ENCODE measurements at regions not wholly inside any gene's neighbourhood (a gene's known extent, or its start where the extent isn't known, plus 50 kb on each side); places are given as distances from the start of the nearest gene placed in this dataset.

GRCh38 chr18:27824275-27824674 lies 352.7 kb downstream of the CDH2 start:
- no peak for TF ChIP-seq EZH2phosphoT487 (IDR thresholded peaks at IDR 0.05)
- TF ChIP-seq EZH2 (IDR thresholded peaks at IDR 0.05) = no peak
- TF ChIP-seq CTCF (IDR thresholded peaks at IDR 0.05) = no peak
- peak overlapping the region; percentile 86 for H3K27ac ChIP-seq
- DNase-seq (ENCODE audit: low spot score) = no peak
- no peaks in the 10 kb centered on the region for H4K20me1 ChIP-seq (ENCODE audit: low read depth)
- no peak overlapping the region for H3K9ac ChIP-seq
- peaks cover 48% of the 10 kb centered on the region for H3K4me1 Mint-ChIP-seq
- H3K79me2 ChIP-seq (ENCODE audit: low read depth) = no peaks in the 10 kb centered on the region
- no peak overlapping the region for H3K4me3 Mint-ChIP-seq
- peaks cover 7% of the 10 kb centered on the region for H3K36me3 Mint-ChIP-seq
- no peaks in the 10 kb centered on the region for H3K36me3 ChIP-seq
- H2AFZ ChIP-seq (replicated peaks) = no peak overlapping the region
- peaks cover 50% of the 10 kb centered on the region for H3K4me1 ChIP-seq
- H3K4me2 ChIP-seq = no peak overlapping the region
- no peak overlapping the region for H3K4me3 ChIP-seq
- no peaks in the 10 kb centered on the region for H3K27me3 ChIP-seq
- peaks cover 4% of the 10 kb centered on the region for H3K27me3 Mint-ChIP-seq (ENCODE audit: insufficient read depth, low read depth)
- H3K9me3 ChIP-seq (ENCODE audit: low read depth) = no peaks in the 10 kb centered on the region
- peaks cover 42% of the 10 kb centered on the region for H3F3A ChIP-seq (ENCODE audit: low read depth)
- peaks cover 13% of the 10 kb centered on the region for H3K9me3 Mint-ChIP-seq
- H3K27ac Mint-ChIP-seq = peak overlapping the region; percentile 95

- Histone ChIP-seq H3F3A (ENCODE audit: low read depth) (peaks cover 35% of the 10 kb centered on the region), H3K36me3 (no peaks in the 10 kb centered on the region), H3K27ac (no peak overlapping the region), H3K4me3 (no peak overlapping the region), H3K9ac (no peak overlapping the region), H3K79me2 (ENCODE audit: low read depth) (no peaks in the 10 kb centered on the region), H3K4me1 (peaks cover 42% of the 10 kb centered on the region), H3K9me3 (ENCODE audit: low read depth) (no peaks in the 10 kb centered on the region), H3K4me2 (peak overlapping the region; percentile 10), H4K20me1 (ENCODE audit: low read depth) (no peaks in the 10 kb centered on the region), H3K27me3 (no peaks in the 10 kb centered on the region), H2AFZ (replicated peaks) (no peak overlapping the region)
- TF ChIP-seq CTCF (IDR thresholded peaks at IDR 0.05) (no peak), EZH2 (IDR thresholded peaks at IDR 0.05) (no peak), EZH2phosphoT487 (IDR thresholded peaks at IDR 0.05) (no peak)
- Mint-ChIP-seq H3K27me3 (ENCODE audit: insufficient read depth, low read depth) (peaks cover 4% of the 10 kb centered on the region), H3K9me3 (peaks cover 9% of the 10 kb centered on the region), H3K36me3 (peaks cover 5% of the 10 kb centered on the region), H3K4me1 (peaks cover 44% of the 10 kb centered on the region), H3K27ac (peak overlapping the region; percentile 76), H3K4me3 (no peak overlapping the region)
- peak; percentile 37 for DNase-seq (ENCODE audit: low spot score)
Observed at GRCh38 chr18:27823053-27823452, 353.9 kb downstream of the CDH2 start.

- Mint-ChIP-seq H3K4me1 (no peaks in the 10 kb centered on the region), H3K9me3 (peaks cover 10% of the 10 kb centered on the region), H3K27ac (no peak overlapping the region), H3K4me3 (no peak overlapping the region), H3K27me3 (ENCODE audit: insufficient read depth, low read depth) (peaks cover 7% of the 10 kb centered on the region), H3K36me3 (no peaks in the 10 kb centered on the region)
- Histone ChIP-seq H3K4me3 (no peak overlapping the region), H3K4me2 (no peak overlapping the region), H3K4me1 (no peaks in the 10 kb centered on the region), H3K9ac (no peak overlapping the region), H3K9me3 (ENCODE audit: low read depth) (no peaks in the 10 kb centered on the region), H3F3A (ENCODE audit: low read depth) (no peaks in the 10 kb centered on the region), H3K36me3 (no peaks in the 10 kb centered on the region), H3K27me3 (no peaks in the 10 kb centered on the region), H2AFZ (replicated peaks) (no peak overlapping the region), H3K27ac (no peak overlapping the region), H4K20me1 (ENCODE audit: low read depth) (no peaks in the 10 kb centered on the region), H3K79me2 (ENCODE audit: low read depth) (no peaks in the 10 kb centered on the region)
- TF ChIP-seq EZH2phosphoT487 (IDR thresholded peaks at IDR 0.05) (no peak), CTCF (IDR thresholded peaks at IDR 0.05) (no peak), EZH2 (IDR thresholded peaks at IDR 0.05) (no peak)
- no peak for DNase-seq (ENCODE audit: low spot score)
Observed at GRCh38 chr18:27808683-27809082, 368.2 kb downstream of the CDH2 start.
